Hepatic stellate cell (primary cell): ENCODE measurements at regions not wholly inside any gene's neighbourhood (a gene's known extent, or its start where the extent isn't known, plus 50 kb on each side); places are given as distances from the start of the nearest gene placed in this dataset.

Experiments used
- DNase-seq: peaks from one replicate; pipeline ENCODE4 v3.0.0; 2011; ENCODE audit warnings: low spot score

DNA sequence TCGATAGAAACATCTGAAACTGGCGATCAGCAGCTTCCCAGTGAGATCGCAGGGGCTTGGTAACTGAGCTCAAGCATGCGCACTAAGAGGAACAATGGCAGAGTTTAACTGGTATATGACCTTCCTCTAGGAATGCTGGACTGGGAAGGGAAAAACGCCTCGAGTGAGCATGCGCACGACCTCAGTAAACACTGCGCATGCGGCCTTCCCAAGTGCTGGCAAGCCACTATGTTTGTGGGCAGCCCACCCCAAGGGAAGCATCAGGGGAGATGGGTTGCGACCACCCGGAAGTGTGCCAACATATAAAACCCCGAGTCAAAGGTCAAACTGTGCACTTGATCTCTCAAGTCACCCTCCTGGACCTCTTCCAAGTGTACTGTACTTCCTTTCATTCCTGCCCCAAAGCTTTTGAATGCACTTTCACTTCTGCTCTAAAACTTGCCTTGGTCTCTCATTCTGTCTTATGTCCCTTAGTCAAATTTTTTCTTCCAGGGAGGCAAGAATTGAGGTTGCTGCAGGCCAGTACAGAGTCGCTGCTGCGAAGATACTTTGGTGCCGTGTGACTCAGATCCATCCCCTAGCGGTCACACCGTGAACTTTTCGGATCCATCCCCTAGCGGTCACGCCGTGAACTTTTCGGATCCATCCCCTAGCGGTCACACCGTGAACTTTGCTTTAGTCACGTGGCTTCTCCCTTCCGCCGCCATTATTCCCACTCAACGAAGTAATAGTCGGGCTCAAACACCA, 243.3 kb downstream of the FAM43A start:
- DNase-seq, result no peak

DNA sequence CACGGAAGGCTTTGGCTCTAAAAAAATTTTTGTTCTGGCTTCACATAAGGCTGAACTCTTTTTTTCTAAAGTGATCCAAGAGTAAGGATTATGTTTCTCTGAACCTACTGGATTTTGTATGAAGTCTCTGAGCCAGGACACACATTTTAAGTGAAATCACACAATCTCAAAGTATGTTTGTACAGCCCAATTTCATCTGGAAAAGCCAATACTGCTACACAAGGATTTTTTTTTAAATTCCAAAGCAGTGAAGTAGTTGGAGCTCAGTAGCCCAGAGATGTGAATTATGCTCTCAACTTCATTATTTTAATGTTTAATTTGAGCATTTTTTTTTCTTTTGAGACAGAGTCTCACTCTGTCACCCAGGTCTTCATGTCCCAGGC, 243.9 kb downstream of the FAM43A start:
- DNase-seq, result no peak

DNA sequence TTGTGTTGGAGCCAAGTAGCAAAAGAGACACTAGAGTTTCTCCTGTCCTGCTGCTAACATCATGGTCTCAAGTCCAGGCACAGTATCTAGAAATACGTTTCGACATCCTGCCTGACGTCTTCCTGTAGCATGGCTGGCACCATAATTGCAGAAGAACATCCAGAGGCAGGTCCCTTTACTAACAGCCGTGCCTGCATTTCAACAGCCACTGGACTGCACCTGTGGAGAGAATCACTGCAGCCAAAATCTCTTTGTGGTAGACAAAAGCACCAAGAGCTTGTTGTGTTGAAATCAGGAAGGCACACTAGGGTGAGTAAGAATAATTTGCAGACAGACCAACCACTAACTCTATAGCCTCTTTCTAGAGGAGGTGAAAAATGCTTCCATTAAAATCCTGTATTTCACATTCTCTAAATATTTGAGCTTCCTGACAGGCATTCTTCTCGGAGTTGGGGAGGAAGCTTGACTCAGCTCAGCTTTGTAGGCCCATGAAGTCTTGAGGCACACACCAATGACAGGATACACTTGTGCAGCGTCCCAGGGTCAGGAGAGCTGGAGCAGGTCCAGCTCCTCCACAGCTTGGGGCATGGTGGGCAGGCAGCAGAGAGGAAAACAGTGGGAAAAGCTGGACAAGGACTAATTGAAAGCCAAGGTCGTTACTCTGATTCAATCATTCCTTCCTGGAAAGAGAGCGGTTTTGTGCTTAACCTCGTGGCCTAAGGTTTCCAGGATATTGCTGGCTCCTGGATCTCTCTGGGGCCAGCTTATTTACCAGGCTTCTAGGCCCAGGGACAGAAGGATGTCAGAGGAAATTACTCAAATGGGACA, 244.9 kb downstream of the FAM43A start:
- DNase-seq, result peak; percentile 38

DNA sequence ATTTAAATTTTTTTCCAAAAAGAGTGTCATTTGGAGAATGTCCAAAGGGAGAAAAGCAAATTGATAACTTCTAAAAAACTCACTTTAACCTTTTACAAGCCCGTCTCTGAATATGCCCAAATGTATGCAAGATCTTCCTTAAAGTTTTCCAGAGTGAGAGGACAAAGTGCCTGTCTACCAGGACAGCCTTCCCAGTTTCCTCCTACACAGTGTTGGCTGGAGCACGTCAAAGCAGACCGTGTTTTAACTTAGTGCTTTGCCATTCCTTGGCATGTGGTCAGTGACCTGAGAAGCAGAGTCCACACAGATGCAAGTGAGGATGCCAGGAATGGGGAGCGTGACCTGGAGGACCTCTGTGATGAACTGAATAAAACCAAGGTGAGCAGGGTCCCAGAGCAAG, 245.7 kb downstream of the FAM43A start:
- DNase-seq, result no peak

DNA sequence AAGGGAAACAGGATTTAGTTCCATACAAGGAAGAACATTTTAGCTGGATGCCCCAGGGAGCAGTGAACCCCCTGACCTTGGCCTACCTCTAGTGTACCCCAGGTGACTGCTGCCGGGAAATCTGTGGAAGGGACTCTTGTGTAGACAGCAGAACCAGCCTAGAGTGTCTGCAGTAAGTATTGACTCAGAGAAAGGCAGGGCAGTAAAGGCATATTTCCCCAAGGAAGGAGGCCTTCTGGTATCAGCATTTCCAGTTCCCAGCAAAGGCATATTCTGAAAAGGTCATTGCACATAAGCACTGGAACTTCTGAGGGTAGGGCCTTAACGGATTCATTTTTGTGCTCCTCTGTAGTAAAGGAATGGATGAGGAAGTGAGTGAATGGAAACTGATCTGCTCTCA, 246.2 kb downstream of the FAM43A start:
- no peak for DNase-seq

DNA sequence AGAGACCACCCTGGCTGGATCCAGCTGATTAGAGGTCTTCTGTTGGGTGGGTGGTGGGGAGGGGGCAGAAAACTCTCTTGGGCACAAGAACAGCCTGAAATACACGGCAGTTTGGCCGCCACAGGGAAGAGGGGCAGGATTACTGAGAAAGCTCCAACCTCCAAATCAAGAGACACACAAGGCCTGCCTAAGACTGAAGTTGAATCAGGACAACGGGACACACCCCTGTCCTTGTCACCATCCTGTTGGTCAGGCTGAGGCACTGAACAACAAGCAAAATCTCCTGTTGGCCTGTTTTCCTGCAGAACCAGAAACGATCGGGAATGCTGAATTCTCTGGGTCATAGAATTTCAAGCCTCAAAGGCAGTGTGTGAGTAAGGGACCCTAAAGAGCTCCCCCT, 247.8 kb downstream of the FAM43A start:
- no peak for DNase-seq

DNA sequence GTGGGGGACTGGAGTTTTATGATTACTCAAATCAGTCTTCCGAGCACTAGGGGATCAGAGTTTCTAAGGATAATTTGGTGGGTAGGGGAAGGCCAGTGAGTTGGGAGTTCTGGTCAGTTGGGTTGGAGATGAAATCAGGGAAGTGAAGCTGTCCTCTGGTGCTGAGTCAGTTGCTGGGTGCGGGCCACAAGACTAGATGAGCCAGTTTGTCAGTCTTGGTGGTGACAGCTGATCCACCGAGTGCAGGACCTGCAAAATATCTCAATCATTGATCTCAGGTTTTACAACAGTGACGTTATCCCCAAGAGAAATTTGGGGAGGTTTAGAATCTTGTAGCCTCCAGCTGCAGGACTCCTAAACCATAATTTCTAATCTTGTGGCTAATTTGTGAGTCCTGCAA, 249.4 kb downstream of the FAM43A start:
- no peak for DNase-seq

DNA sequence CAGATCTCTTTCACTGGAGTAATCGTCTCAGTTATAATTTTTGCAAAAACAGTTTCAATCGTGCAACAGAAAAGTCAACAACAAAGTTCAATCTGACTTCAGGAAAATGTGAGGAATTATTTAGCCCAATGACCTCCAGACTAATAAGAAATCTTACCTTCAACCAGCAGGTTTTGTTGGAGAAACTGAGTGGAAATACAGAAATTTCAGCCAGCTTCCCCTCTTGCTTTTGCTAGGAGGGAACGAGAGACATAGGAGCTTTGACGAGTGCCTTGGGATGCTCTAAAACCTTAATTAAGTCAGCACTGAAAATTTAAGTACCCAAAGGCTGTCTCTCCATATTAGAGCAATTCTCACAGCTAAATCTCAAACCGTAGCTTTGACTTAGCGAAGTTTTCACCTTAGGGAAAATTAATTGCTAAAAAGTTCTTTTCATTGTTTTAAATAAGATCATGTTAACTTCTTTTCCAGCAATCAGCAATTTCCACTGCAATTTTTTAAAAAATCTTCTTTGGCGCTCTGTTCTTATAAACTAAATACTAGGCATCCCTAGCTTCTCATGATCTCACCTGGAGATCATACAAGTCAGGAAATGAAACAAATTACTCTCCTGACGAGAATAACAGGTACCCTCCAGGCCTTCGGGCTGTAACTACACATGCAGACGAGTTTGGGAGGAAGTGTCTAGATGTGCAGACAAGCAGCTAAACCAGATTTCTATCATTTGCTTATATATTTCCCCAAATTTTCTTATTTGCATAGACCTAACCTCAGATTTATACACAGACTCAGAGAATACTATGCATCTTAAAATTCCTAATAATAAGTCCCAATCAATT, 250.2 kb downstream of the FAM43A start:
- DNase-seq, result no peak

DNA sequence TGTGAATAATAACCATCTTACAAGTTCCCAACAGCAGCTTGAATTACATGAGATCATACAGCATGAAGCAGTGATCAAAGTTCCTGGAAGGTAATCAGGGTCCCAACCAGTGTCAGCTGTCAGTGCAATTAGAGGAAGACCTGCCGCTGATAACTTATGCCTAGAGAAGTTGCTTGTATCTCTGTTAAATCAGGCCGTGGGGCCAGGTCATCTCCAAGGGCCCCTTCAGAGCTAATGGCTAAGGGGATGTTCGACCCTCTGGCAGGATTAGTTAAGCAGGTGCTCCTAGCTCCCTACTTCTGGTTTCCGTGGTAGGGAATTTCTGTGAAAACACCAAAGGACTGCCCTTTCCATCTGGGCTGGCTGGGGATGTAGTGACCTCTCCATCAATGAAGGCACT, 251.0 kb downstream of the FAM43A start:
- no peak for DNase-seq

DNA sequence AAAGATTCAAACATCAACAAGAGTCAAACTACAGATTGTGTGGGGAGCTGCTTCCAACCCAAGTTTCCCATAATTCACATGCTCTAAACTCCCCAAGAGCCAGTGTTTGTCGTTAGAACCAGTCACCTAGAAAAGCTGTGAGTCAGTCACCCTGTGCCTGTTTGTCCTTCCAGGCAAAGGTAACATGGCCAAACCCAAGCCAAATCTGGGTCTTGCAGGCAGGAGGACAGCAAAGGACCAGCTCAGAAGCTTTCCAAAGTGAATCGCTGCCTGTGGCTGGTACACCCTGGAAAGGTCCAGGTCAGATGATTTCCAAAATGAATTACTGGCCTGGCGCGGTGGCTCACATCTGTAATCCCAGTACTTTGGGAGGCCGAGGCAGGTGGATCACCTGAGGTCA, 251.5 kb downstream of the FAM43A start:
- no peak for DNase-seq

DNA sequence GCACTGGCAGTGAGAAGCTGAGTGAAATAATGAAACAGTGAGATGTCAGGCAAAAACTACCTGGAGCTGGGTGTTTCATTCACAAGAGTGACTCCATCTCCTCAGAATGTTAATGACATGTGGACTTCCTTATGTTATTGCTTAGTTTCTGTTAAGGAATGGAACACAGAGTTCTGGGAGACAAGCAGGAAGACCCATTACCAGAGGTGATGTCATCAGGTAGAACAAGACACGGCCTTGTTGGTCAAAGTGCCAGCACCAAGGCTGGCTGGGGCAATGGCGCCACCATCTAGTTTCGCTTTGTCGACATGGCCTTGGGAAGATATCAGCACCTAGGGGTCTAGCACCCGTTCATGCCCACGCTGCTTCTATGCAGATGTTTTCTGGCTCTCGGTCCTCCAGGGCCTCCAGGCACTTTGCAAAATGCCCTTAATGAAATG, 252.2 kb downstream of the FAM43A start:
- no peak for DNase-seq

DNA sequence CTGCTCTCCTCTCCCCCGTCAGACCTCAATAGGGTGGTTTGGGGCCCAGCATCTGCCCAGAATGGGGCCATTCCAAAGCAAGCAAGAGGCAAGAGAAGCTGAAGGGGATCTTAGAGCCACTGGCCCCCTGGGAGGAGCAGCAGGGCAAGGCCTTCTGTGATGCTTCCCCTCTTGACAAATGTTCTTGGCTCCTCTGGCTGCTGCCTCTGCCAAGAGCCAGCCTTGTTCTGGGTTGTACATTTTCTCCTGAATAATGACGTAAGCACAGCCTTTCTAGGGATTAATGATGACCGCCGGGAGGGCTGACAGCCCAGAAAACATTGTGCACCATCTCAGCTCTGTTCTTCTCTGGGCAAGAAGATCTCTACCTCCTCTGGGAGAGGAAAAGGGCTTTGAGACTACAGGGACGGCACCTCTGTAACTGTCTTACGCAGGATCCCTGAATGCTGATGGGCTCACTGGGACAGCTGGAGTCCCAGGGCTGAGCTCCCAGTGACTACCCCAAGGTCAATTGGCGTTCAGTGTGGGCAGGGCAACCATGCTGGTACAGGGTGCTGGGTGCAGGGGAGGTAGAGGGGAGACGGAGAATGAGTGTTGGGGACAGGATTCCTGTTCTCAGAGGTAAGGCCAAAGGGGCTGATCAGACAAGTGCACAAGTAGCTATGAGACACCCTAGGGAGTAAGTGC, 253.3 kb downstream of the FAM43A start:
- DNase-seq, result no peak

DNA sequence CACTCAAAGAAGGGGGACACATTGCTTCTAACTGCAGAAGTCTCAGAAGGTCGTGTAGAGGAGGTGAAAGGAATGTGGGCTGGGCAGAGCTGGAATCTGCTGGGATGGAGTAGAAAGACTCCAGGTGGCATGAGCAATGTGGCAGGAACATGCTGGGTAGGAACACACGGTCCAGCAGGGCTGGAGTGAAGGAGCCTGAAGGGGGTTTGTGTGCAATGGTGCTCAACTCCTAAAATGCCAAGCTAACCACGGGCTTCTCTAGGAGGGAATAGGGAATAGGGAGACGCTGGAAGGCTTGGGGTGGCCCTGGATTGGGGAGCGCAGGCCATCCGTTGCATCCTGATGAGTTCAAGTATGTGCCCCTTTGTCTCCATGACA, 253.8 kb downstream of the FAM43A start:
- no peak for DNase-seq

DNA sequence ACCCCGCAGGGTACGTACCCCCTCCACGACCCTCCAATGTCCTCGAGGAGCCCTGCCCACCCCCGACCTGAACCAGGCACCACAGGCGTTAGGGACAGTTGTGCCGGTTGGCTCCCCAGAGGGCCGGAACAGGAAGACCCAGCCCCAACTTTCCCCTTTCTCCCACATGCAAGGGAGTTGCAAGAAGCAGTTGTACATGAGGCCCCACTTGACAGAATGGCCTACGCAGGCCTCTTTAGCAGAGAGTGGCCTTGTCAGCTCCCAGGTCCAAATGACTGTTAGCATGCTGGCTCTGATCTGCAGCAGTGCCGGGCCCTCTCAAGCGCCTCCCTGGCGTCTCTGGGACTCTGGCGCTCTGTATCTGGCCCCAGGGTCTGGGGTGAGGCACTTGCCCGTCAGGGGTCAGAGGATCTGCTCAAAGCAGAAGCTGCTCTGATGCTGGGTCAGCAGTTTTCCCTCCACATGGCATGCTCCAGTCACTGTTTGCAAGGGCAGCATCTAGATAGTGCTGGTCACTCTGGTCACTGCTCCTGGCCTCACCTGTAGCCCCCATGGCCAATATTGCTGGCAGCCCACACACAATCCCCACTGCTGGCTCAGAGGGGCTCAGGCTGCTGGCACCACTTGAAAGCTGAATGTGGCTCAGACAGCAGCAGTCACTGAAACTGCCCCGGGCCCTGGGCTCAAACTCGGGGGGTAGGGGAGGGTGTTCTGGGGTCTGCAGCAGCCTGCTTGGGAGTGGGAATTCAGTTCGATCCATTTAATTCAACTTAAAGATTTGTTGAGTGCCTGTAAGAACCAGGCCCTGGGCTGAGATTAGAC, 254.5 kb downstream of the FAM43A start:
- no peak for DNase-seq

DNA sequence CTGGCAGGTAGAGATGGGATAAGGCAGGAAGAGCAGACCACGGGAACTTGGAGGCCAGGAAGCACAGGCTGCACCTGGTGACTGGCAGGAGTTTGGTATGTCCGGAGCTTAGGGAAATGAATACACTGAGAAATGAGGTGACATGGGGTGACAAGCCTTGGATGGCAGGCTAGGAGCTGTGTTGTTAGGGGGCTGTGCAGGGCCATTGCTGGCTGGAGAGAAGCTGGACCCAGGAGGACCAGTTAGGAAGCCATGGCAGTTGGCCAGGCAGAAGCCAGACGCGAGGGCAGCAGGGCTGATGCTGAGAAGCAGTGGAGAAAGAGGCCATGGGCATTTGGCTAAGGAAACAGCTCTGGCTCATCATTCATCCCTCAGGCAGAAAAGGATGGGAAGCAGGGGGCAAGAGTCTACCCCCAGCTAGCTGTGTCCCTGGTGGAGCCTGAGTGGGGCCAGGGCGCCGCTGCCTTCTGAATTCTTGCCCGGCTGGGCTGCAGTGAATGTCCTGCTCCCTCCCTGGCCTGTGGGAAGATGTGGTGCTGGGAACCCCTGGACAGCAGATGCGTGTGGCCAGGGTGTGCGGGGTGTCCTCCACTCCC, 255.8 kb downstream of the FAM43A start:
- no peak for DNase-seq

DNA sequence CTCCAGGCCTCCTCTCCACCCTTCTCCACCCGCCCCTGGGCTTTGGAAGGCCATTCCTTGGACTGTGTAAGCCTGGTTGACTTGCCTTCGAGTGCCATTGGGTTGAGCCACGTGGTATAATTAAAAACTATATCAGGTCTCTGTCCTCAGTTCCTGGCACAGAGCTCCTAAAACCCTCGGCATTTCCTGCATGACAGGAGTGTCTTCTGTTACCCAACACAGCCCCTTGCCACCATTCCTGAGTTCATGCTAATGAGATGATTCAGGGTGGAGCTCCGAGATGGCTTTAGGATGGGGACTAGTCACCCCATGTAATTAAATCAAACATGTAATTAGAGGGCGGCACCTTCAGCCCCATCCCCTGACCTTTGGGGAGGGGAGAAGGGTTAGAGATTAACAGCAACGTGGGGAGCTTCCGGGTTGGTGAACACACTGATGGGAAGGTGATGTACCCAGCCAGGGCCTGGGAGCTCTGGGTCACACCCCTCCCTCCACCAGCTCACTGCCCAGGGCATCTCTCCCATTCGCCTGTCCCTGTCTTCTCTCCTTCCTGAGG, 256.4 kb downstream of the FAM43A start:
- no peak for DNase-seq

DNA sequence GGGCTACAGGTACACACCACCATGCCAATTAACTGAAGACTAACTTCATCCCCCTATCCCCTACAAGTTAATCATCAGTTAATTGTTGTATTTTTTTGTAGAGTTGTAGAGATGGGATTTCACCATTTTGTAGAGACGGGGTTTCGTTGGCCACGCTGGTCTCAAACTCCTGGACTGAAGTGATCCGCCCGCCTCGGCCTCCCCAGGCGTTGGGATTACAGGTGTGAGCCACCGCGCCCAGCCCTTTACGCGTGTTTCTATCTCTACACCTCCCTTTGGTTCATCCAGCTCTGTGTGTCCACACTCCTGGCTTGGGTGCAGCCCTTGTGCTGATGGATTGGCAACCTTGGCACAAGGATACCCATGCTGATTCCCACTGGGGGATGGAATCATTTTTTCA, 258.8 kb downstream of the FAM43A start:
- DNase-seq, result no peak

DNA sequence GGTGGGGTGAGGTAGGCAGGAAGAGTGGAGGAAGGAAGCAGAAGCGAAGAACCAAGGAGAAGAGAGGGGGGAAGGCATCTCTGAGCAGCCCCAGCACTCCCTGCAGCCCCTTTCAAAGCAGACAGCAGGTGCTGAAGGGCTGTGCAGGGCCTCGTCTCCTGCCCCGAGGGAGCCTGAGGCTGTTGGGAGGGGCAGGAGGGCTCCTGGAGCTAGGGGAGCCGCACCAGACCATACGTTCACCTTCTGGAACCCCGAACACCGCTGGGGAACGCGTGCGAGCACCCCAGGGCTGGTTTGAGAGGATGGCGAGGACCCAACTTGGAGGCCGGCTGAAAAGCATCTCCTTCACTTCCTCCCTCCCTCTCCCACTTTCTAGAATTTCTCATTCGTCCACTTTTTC, 259.8 kb downstream of the FAM43A start:
- DNase-seq, result no peak

DNA sequence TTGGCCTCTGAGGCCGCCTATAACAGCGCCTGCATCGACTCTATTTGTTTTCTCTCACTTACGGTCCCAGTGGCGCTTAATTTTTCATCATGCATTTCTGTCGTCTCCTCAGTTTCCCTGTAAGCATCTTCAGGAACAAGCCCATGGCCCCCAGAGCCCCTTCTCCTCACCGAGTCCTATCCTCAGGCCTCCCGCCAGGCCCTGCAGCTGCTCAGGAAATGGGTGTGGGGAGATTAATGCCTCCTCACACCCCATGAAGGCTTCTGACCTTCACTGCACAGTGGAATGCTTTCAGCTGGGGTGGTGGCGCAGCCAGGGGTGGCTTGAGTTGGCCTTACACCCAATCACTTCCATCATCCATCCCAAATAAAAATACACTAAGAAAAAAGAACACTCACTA, 260.4 kb downstream of the FAM43A start:
- DNase-seq, result no peak

DNA sequence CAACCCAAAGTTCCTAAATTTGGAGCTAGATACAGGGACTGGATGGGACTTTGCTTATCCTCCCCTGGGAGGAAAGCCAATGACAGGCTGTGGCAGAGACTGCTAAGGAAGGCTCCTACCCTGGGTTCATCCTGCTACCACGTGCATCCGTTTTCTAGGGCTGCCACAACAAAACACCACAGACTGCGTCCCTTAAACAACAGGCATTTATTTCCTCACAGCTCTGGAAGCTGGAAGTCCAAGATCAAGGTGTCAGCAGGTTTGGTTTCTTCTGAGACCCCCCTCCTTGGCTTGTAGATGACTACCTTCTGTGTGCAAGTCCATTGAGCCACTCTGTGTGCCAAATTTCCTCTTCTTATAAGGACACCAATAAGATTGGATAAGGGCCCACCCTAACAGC, 263.9 kb downstream of the FAM43A start:
- DNase-seq, result no peak
